ENCODE measurements at regions not wholly inside any gene's neighbourhood (a gene's known extent, or its start where the extent isn't known, plus 50 kb on each side); places are given as distances from the start of the nearest gene placed in this dataset.
"Not testable (repeated sequence)": the region's sequence is repeated elsewhere in the genome, so short reads cannot be mapped to it uniquely, and the experiment has no call there.

GRCh38 chr2:138068669-138069068 is 104.4 kb downstream of the HNMT start:
- TF ChIP-seq FOXA1 (IDR thresholded peaks at IDR 0.05); SUZ12 (IDR thresholded peaks at IDR 0.05); ZNF384 (IDR thresholded peaks at IDR 0.05); FOXK2 (IDR thresholded peaks at IDR 0.05); FOXM1 (IDR thresholded peaks at IDR 0.05; ENCODE audit: borderline replicate concordance); BHLHE40 (IDR thresholded peaks at IDR 0.05; ENCODE audit: borderline replicate concordance); ELF4 (IDR thresholded peaks at IDR 0.05); SP1 (IDR thresholded peaks at IDR 0.05); TARDBP (IDR thresholded peaks at IDR 0.05): not testable (repeated sequence)
